Stimulated activated CD4-positive, alpha-beta T cell treated with anti-CD3 and anti-CD28 coated beads, Interleukin-2, amount 100 ng/mL, for 24 hours (primary cell): ENCODE measurements at regions not wholly inside any gene's neighbourhood (a gene's known extent, or its start where the extent isn't known, plus 50 kb on each side); places are given as distances from the start of the nearest gene placed in this dataset.

Experiments
- DNase-seq, 2 donors: peaks; one replicate each; pipeline ENCODE4 v3.0.0-alpha.2; 2020

DNA sequence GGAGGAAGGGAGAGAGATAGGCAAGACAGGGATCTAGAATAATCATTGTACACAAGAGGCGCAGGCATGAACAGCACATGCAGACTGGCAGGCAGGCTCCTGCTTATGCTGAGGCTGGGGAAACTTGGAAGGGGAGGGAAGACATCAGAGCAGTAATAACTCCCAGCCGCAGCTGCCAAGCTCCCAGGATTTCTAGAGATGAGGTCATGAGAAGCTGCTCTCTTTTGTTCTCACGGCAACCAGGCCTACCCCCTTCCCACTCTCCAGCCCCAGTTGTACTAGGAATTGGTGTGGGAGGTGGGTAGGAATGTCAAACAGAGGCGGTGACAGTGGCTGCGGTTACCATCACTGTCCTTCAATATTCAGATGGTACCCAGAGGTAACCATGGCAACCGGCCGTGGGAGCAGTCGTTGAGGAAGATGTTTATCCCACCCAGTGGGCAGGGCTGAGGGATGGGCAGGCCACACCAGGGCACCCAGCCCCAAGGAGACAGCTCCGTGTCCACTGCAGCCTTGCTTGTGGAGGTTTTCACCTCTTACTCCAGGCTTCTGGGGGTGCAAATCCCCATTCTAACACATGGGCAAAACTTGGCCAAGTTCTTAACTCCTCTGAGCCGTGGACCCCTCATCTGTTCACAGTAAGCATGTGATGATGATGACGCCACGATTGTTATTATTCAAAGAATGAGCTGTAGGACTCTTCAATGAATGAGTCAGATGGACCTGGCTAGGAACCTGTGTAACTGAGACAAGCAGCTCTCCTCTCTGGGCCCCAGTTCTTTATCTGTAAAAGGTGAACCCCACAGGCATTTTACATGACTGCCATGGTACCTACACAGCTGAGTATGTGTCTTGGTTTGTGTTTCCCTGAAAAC, 360.8 kb upstream of the PROK2 start:
- DNase-seq = no peak

DNA sequence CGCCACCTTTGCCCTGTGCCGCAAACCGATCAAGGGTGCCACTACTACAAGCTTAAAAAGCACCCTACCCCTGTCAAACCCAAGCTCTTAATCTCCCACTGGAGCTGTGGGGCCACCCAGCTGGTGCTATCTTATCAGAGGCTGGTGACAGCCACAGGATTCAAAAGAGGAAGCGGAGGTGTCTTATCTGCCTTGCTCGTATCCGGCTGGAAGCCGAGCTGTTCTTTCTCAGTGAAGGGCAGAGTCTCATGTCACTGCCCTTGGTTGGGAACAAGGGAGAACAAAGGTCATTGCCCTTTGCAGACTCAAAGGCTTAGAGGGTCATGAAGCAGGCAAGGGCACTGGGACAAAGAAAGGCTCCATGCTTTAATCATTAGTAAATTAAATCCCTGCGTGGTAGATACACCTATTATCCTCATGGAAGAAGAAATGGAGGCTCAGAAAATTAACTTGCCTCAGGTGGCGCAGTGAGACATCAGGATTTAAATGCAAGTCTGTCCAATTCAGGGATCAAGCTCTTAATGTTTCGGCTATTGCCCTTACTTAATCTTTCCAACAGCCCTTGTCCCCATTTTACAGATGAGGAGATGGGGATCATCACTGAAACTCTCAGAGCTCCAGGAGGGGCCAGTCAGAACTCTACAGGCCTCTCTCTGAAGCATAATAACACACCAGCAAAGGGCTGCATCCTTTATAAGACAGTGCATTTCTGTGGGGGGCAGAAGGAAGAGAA, 360.0 kb upstream of the PROK2 start:
- peak in 1 of 2 donors; percentile 13 for DNase-seq

DNA sequence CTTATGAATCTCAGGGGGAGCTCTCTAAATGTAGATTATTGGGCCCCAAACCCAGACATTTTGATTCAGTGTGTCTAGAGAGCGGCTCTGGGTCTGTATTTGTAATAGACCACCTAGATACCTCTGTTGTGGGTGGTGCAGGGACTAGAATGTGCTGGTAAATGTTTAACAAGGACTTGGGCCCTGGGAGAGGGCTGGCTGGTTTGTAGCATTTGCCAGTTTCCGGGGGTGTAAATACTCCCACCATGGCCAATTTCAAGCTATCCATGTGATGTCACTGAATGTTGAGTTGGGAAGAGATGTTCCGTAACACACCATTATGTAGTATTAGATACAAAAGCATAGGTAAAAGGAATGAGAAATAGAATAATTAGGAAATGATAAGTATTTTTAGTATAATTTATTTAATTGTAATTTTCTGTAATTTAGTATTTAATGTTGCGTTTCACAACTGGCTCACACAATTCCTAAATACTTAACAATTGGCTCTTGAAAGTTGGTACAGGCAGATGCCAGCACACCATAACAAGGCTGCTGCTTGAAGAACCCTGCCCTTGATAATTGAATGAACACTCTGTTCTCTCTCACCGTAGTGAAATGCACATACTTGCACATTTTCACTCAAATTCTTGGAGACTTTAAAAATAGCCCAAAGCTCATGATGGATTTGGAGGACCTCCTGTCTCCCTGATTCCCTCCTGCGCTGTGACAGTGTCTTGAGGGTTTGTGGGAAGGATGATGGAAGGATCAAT, 359.2 kb upstream of the PROK2 start:
- no peak for DNase-seq

DNA sequence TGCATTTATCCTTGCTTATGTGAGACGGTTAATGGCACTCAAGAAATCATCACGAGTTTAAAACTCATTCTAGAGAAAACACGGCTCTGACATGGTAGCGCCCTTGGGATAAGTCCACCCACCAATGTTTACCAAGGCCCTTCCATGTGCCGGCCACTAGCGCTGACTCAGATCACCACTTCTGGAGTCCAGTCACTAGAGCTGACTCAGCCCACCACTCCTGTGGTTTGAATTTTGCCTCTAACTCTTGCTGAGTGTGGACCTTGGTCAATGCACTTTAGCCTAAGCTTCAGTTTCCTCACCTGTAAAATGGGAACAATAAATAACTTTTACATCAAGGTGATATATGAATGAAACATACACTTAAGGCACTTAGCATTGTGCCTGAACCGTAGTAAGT, 358.4 kb upstream of the PROK2 start:
- DNase-seq = no peak

- DNase-seq = no peak
Measured at GRCh38 chr3:72142028-72142427, 357.1 kb upstream of the PROK2 start.

- no peak for DNase-seq
Measured at GRCh38 chr3:72141264-72141663, 356.3 kb upstream of the PROK2 start.

DNA sequence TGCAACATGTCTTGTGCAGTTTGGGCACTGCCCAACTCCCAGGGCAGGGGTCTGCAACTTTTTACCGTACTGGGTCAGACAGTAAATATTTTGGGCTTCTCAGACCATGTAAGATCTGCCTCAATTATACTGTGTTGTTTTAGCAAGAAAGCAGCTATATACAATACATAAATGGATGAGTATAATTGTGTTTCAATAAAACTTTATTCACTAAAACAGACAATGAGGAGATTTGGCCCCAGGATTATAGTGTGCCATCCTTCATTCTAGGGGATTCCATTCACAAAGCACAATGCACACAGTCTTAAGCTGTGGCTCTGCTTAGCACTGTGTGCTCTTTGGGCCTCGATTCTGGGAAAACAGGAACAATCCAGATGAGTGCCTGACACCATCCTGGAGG, 354.4 kb upstream of the PROK2 start:
- no peak for DNase-seq

DNA sequence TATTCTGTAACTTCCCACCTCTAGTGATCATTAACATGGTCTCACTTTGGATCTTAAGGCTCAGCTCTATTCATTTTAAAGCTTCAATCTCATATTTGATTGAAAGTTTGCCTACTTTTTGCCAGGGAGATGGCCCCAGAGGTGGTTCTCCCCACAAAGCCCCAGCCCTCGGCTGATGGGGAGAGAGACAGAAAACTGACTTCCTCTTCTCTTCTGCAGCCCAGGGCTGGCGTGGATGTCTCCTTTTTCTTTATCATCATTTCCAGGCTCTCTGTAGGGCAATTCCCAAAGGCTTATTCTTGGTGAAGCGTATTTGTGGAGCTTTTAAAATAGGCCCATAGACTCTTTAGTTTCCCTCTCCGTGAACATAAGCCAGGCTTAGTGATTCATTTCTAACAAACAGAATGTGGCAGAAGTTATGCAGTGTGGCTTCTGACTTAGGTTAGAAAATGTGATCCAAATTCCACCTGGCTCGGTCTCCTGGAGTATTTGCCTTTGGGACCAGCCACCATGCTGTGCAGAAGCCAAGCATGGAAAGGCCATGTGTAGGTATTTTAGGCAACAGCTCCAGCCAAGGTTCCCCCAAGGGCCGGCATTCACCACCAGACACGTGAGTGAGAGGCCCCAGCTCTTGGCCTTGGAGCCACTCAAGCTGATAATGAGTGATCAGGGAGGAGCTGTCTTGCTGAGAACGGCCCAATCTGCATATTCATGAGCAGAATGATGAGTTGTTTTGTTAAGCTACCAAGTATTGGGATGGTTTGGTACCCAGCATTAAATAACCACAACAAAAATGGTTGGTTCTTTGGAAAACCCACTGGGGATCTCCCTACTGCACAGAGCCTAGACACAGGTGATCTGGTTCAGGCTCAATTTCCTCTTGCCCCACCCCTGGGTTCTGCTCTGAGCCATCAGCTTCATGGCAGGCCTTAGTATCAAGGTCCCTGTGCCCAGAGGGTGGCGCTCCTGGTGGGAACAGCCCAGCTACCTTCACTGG, 353.2 kb upstream of the PROK2 start:
- peak; percentile 36 to 52 for DNase-seq

DNA sequence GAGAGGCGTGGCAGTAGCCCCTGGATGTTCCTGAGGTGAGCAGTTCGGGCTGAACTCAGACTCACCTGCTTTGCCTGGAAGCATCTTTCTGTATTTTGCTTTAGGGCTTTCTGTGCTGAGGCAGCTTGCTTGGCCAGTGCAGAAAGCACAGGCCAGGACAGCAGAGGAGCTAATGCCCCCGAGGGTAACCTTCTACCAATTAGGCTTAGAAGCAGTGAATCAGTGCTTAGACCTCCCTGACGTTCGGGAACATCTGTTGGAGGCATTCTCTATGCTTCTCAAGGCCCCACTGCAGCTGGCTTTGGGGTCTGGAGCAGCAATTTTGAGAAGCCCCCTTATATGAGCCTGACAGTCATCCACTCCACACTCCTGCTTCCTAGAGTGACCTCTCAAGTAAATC, 350.7 kb upstream of the PROK2 start:
- no peak for DNase-seq

DNA sequence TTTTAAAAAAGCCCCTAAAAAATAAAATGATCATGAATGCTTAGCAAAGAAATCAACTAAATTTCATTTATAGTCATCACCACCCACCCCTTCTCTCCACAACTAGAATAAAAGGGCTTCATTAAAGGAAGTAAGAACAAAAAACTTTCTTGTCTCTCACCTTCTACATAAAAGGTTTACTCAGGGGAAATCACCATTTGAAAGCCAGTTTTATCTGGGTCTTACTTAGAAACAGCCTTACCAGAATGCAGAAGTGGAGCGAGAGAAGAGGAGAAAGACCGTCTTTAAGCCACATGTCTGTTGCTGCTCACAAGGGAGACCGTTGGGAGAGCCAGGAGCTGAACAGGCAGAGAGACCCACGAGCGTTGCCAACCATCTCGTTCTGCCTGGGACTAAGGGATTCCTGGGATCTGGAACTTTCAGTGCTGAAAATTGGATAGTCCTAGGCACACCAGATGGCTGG, 350.1 kb upstream of the PROK2 start:
- DNase-seq = no peak

- DNase-seq = no peak
Measured at GRCh38 chr3:72133329-72134011, 348.5 kb upstream of the PROK2 start.

- no peak for DNase-seq
Measured at GRCh38 chr3:72131899-72132298, 347.0 kb upstream of the PROK2 start.

- DNase-seq = no peak
Measured at GRCh38 chr3:72130565-72130964, 345.6 kb upstream of the PROK2 start.

DNA sequence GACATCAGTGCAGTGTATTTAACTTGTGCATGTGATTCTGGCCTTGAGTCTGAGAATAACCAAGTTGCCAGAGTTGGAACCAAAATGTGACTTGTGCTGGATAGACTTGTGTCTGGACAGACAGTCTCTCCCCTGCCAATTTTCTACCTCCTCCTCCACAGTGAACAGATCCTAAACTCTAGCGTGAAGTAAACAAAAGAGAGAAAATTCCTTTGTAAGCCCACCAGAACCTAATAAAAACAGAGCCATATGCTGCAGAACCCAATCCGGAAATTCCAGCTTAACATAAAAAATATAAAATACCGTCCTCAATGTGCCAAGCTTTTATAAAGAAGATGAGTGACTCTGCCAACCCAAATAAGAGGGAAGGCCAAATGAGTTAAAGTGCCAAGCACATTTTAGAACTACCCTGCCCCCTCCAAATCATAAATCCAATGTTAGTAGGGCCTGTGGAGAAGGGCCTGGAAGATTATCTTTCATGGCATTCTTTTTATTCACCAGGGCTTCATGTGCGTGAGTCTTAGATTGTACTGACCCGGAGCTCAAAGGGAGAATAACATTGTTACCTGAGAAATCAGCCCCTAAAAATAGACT, 344.6 kb upstream of the PROK2 start:
- DNase-seq = no peak

DNA sequence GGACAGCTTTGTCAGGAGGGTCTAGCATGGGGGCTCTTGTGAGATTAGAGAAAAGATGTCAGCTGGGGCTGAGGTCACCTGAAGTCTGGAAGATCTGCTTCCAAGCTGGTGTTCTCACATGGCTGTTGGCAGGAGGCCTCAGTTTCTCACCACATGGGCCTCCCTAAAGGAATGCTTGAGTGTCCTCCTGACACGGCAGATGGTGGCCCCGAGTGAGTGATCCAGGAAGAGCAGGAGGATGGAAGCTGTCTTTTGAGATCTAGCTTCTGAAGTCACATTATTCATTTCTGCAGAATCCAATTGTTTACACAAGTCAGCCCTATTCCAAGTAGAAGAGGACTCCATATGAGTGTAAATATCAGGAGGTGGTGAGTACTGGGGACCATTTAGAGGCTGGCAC, 344.0 kb upstream of the PROK2 start:
- no peak for DNase-seq

DNA sequence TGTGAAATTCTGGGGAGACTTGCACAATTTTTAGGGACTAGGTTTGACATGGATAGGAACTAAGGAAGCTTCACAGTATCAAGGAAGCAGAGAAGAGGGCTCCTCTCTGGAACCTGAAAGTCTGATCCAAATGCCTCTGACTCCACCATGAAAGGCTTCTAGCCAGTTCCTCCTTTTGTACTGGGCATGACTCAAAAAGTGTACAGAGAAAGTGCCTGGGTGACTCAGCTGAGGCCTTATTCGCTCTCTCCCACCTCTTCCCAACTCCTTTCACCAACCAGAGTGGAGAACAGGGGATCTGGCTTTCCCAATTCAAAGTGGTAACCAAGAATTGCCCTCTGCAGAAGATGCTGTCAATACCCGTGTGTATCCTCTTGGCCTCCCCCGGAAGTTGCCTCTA, 342.9 kb upstream of the PROK2 start:
- DNase-seq = no peak

GRCh38 chr3:72127224-72127612, 342.3 kb upstream of the PROK2 start:
- no peak for DNase-seq

DNA sequence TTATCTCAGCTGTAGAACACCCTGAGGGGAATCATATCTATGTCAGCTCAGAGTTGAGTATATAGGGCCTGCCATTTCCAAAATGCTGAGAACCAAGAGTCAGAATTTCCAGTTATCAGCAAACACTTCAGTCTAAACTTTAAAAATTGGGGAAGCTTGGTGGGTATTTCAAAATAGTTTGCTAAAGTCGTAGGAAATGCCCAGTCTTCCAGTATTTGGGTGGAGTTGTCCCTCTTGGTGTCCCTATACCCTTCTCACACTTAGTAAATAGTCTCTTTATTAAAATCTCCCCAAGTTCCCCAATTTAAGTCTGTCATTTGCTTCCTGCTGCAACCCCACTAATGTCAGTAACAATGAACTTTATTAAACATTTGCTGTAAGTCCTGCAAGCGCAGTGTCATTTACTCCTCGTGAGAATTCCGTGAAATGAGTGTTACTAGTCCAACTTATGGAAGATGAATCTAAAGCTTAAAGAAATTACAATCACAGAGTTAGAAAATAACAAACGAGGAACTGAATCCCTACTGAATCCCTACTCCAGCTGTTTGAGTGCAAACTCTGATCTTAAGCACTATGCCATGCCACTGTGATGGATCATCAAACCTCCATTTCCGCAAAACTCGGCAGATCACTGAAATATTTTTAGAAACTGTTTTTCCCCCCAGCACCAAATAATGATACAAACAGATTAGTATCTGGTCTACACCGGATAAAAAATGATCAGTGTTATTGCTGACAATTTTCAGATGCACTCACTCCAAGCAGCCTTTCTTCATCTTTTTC, 341.7 kb upstream of the PROK2 start:
- no peak for DNase-seq

DNA sequence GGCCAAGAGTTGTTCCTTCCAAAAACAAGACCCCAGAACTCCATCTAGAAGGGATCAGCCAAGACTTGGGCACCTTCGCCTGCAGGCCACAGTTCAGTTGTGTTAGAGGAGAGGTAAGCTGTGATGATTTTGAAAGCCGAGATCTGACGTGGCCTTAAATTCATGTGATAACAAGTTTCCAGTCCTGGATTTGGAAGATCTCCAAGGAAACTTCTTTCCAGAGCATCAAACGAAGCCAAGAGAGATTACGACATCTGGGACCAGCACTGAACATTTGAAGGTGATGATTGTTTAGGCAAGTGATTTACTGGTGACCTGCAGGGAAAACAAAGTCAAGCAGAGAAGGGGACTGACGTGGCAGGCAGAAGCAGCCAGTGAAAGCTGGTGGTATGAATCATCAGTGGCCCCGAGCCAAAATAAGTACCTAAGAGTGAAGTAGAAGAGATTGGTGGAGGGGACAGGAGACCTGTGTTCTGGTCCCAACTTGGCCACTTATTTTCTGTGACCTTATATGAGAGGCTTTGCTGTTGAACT, 339.0 kb upstream of the PROK2 start:
- DNase-seq = peak in 1 of 2 donors; percentile 27
